Body of pancreas (tissue), 4 donors: ENCODE measurements at regions not wholly inside any gene's neighbourhood (a gene's known extent, or its start where the extent isn't known, plus 50 kb on each side); places are given as distances from the start of the nearest gene placed in this dataset.

Experiments used
- CTCF ChIP-seq, 7 experiments: fragments of 450-650 bp in 4 of 7; fragments of 200-600 bp in 3 of 7; sonication (generic) in 3 of 7; IDR thresholded peaks; one replicate each; pipeline ENCODE4 v1.5.1; 2016 to 2019; ENCODE audit warnings: antibody characterized with exemption in 7 of 7
- POLR2A ChIP-seq, 3 donors: fragments of 450-650 bp; IDR thresholded peaks; one replicate each; pipeline ENCODE4 v1.6.1; 2016; ENCODE audit warnings: antibody characterized with exemption in 3 of 3, mild to moderate bottlenecking in 2 of 3

GRCh38 chr12:106010741-106011140, 128.0 kb downstream of the NUAK1 start:
- TF ChIP-seq POLR2A (IDR thresholded peaks at IDR 0.05) (no peak), CTCF (IDR thresholded peaks at IDR 0.05) (no peak)
